Activated T-helper 1 cell treated with anti-CD3 and anti-CD28 coated beads, Interleukin-12 subunit alpha, Interleukin-12 subunit beta, Interleukin-2, Interleukin-4 antibody, amounts not matched to agents 30 ng/mL and 10 ng/mL and 1 ng/mL, durations not matched to agents 14 hours and 24 hours and 36 hours (primary cell): ENCODE measurements at regions not wholly inside any gene's neighbourhood (a gene's known extent, or its start where the extent isn't known, plus 50 kb on each side); places are given as distances from the start of the nearest gene placed in this dataset.

Experiments
- DNase-seq: peaks from one replicate; pipeline ENCODE4 v3.0.0; 2021; ENCODE audit warnings: low spot score
- H3K27ac Mint-ChIP-seq: one replicate; pipeline ENCODE4 v1.8.0; 2021; ENCODE audit warnings: mild to moderate bottlenecking, mixed read lengths
- H3K27me3 Mint-ChIP-seq: one replicate; pipeline ENCODE4 v1.8.0; 2022; ENCODE audit warnings: mild to moderate bottlenecking, moderate library complexity, mixed read lengths; ENCODE audit not compliant: insufficient read depth
- H3K36me3 Mint-ChIP-seq: one replicate; pipeline ENCODE4 v1.8.0; 2021; ENCODE audit warnings: low read depth, mixed read lengths
- H3K4me1 Mint-ChIP-seq: one replicate; pipeline ENCODE4 v1.8.0; 2021; ENCODE audit warnings: low read depth, mixed read lengths
- H3K4me3 Mint-ChIP-seq: one replicate; pipeline ENCODE4 v1.8.0; 2021; ENCODE audit warnings: mild to moderate bottlenecking, moderate library complexity, mixed read lengths
- H3K9me3 Mint-ChIP-seq: one replicate; pipeline ENCODE4 v1.8.0; 2021; ENCODE audit warnings: mixed read lengths
- intact Hi-C: fragments of 100-400 bp; cut with micrococcal nuclease; formaldehyde crosslinking; loops from one replicate; pipeline ENCODE4 v1.15.1; 2024

DNA sequence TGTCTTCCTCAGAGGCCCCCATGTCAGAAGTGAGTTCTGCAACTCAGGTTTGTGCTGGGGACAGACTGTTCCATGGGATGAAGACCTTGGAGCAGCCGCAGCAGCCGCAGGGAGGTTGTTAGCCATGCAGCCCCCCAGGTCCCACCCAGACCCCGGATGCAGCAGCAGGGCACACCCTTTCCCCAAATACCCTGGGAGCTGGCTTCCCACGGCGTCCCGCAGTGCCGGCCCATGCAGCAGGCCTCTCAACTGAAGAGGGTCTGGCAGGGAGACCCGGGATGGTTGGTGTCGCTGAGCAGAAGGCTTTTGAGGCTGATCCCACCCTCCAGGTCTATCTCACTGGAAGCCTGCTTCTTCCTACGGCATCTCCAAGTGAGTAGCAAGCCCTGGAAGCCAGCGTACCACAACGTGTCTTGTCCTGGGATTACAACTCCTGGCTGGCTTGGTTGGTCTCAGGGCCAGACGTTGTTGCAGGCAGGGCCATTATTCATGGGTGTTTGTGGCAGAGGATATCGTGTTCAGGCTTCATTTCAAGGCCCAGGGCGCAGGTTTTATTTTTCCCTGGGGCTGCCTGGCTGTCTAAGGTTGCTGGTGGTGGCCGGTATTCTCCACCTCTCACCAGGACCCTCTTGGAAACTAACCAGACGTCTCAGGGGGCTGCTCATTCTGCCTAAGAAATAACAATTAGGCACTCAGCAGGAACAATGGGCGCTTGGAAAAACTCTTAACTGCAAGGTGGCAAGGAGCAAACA lies 223.2 kb downstream of the C16orf95 start:
- no peaks in the 10 kb centered on the region for H3K36me3 Mint-ChIP-seq
- intact Hi-C loops: no loop called here
- H3K9me3 Mint-ChIP-seq: no peaks in the 10 kb centered on the region
- H3K4me1 Mint-ChIP-seq: no peaks in the 10 kb centered on the region
- H3K27me3 Mint-ChIP-seq: no peaks in the 10 kb centered on the region
- DNase-seq: no peak
- no peak overlapping the region for H3K27ac Mint-ChIP-seq
- H3K4me3 Mint-ChIP-seq: no peak overlapping the region

GRCh38 chr16:87094556-87094865 lies 222.7 kb downstream of the C16orf95 start:
- intact Hi-C loops: no loop called here
- Mint-ChIP-seq H3K4me3 (no peak overlapping the region), H3K27me3 (no peaks in the 10 kb centered on the region), H3K27ac (no peak overlapping the region), H3K4me1 (no peaks in the 10 kb centered on the region), H3K9me3 (no peaks in the 10 kb centered on the region), H3K36me3 (no peaks in the 10 kb centered on the region)
- no peak for DNase-seq

DNA sequence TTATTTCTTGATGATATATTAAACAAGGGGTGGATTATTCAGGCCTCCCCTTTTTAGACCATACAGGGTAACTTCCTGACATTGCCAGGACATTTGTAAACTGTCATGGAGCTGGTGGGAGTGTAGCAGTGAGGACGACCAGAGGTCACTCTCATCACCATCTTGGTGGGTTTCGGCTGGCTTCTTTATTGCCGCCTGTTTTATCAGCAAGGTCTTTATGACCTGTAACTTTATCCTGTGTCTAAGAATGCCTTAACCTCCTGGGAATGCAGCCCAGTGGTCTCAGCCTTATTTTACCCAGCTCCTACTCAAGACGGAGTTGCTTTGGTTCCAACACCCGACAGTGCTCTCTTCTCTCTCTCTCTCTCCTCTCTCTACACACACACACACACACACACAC lies 221.9 kb downstream of the C16orf95 start:
- Mint-ChIP-seq H3K36me3 (no peaks in the 10 kb centered on the region), H3K27me3 (no peaks in the 10 kb centered on the region), H3K4me3 (no peak overlapping the region), H3K27ac (no peak overlapping the region), H3K9me3 (no peaks in the 10 kb centered on the region), H3K4me1 (no peaks in the 10 kb centered on the region)
- no peak for DNase-seq
- intact Hi-C loops: no loop called here

DNA sequence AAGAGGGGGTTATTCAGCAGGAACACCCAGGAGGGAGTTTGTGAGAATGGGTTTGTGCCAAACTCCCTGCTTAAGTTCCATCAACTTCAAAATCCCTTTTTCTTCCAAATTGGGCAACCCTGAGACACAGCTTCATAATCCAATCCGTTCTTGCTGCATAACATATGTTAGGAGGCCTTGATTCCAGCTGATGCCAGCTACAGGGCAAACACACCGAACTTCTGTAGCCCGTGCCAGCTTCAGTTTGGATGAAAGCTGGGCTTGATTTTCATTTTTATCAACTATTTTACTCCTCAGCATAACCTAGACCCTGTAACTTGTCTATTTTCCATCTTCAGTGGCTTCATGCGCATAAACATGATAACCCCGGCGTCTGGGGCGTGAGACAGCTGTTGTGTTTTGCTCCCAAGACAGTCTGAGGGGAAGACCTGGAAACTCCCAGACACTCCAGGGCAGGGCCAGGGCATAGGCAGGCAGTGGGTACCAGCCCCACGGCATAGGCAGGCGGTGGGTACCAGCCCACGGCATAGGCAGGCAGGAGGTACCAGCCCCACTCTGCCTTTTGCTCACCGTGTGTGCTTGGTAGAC lies 220.4 kb downstream of the C16orf95 start:
- no peak for DNase-seq
- Mint-ChIP-seq H3K36me3 (no peaks in the 10 kb centered on the region), H3K9me3 (no peaks in the 10 kb centered on the region), H3K27ac (no peak overlapping the region), H3K4me3 (no peak overlapping the region), H3K27me3 (no peaks in the 10 kb centered on the region), H3K4me1 (no peaks in the 10 kb centered on the region)
- intact Hi-C loops: no loop called here

DNA sequence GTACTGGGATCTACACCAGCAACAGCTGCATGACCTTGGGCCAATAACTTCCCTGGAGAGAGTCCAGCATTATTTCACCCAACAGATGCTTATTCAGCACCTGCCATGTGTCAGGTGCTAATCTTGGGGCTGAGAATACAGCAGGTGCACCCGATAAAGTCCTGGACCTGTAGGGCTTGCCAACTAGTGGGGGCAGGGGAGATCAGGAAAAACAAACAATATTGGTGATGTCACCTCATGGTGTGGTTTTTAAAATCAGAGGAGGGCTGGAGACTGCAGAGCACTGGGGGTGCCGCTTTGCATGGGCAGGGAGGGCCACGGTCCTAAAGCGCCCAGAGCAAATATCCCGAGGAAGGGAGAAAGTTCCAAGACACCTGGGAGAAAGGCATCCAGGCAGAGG lies 218.8 kb downstream of the C16orf95 start:
- H3K27me3 Mint-ChIP-seq: peaks cover 2% of the 10 kb centered on the region
- H3K27ac Mint-ChIP-seq: no peak overlapping the region
- no peaks in the 10 kb centered on the region for H3K36me3 Mint-ChIP-seq
- intact Hi-C loops: no loop called here
- no peaks in the 10 kb centered on the region for H3K9me3 Mint-ChIP-seq
- no peaks in the 10 kb centered on the region for H3K4me1 Mint-ChIP-seq
- H3K4me3 Mint-ChIP-seq: no peak overlapping the region
- no peak for DNase-seq

GRCh38 chr16:87098976-87099720 lies 218.0 kb downstream of the C16orf95 start:
- Mint-ChIP-seq H3K36me3 (no peaks in the 10 kb centered on the region), H3K27ac (no peak overlapping the region), H3K4me1 (no peaks in the 10 kb centered on the region), H3K9me3 (no peaks in the 10 kb centered on the region), H3K4me3 (no peak overlapping the region), H3K27me3 (peaks cover 2% of the 10 kb centered on the region)
- intact Hi-C loops: no loop called here
- no peak for DNase-seq

GRCh38 chr16:87100306-87101058 lies 216.7 kb downstream of the C16orf95 start:
- Mint-ChIP-seq H3K27ac (no peak overlapping the region), H3K27me3 (peaks cover 2% of the 10 kb centered on the region), H3K36me3 (no peaks in the 10 kb centered on the region), H3K9me3 (no peaks in the 10 kb centered on the region), H3K4me1 (no peaks in the 10 kb centered on the region), H3K4me3 (no peak overlapping the region)
- DNase-seq: no peak
- intact Hi-C loops: no loop called here

GRCh38 chr16:87101903-87102302 lies 215.3 kb downstream of the C16orf95 start:
- intact Hi-C loops: no loop called here
- Mint-ChIP-seq H3K4me1 (no peaks in the 10 kb centered on the region), H3K9me3 (no peaks in the 10 kb centered on the region), H3K27ac (no peak overlapping the region), H3K4me3 (no peak overlapping the region), H3K36me3 (no peaks in the 10 kb centered on the region), H3K27me3 (peaks cover 2% of the 10 kb centered on the region)
- no peak for DNase-seq

DNA sequence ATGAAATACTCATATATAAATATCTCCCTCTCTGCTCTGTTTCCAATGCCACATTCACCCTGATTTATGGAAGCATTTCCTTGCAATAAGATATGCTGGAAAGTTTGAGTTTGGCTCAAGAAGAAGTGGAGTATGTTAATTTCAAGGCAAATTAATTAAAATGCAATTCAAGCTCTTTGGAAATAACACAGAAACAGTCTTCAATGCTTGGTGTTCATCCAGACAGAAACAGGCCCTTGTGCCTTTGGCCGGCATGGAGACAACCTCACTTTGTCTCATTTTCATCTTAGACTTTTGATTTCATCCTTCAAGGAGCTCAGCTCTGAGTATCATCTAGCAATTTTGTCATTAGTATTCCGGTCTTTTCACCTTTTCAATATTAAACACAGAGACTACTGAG lies 210.0 kb downstream of the C16orf95 start:
- intact Hi-C loops: no loop called here
- H3K36me3 Mint-ChIP-seq: no peaks in the 10 kb centered on the region
- H3K4me1 Mint-ChIP-seq: no peaks in the 10 kb centered on the region
- DNase-seq: no peak
- H3K9me3 Mint-ChIP-seq: no peaks in the 10 kb centered on the region
- no peak overlapping the region for H3K4me3 Mint-ChIP-seq
- no peak overlapping the region for H3K27ac Mint-ChIP-seq
- H3K27me3 Mint-ChIP-seq: no peaks in the 10 kb centered on the region

DNA sequence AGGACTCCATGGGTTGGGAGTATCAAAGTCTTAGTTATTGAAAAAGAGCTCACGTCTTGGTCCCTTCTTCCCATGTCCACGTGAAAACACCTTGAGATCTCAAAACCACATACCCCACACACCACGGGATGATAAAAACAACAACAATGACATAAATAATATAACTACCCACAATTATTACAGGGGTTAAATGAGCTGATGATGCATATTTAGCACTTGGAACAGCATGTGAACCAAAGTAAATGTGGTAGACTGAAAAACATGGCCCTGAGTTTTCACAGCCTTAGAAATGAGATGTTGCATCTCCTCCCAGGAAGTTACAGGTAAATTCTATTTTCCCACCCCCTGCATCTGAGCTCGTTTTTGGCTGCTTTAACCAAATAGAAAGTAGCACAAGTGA lies 208.9 kb downstream of the C16orf95 start:
- Mint-ChIP-seq H3K27ac (no peak overlapping the region), H3K27me3 (no peaks in the 10 kb centered on the region), H3K4me1 (no peaks in the 10 kb centered on the region), H3K4me3 (no peak overlapping the region), H3K9me3 (no peaks in the 10 kb centered on the region), H3K36me3 (no peaks in the 10 kb centered on the region)
- no peak for DNase-seq
- intact Hi-C loops: no loop called here

GRCh38 chr16:87108941-87109340 lies 208.3 kb downstream of the C16orf95 start:
- Mint-ChIP-seq H3K27me3 (no peaks in the 10 kb centered on the region), H3K36me3 (no peaks in the 10 kb centered on the region), H3K27ac (no peak overlapping the region), H3K9me3 (no peaks in the 10 kb centered on the region), H3K4me3 (no peak overlapping the region), H3K4me1 (no peaks in the 10 kb centered on the region)
- DNase-seq: no peak
- intact Hi-C loops: no loop called here

GRCh38 chr16:87114832-87115231 lies 202.4 kb downstream of the C16orf95 start:
- Mint-ChIP-seq H3K4me1 (no peaks in the 10 kb centered on the region), H3K36me3 (no peaks in the 10 kb centered on the region), H3K27ac (no peak overlapping the region), H3K4me3 (no peak overlapping the region), H3K9me3 (no peaks in the 10 kb centered on the region), H3K27me3 (peaks cover 10% of the 10 kb centered on the region)
- intact Hi-C loops: no loop called here
- no peak for DNase-seq

GRCh38 chr16:87115646-87116045 lies 201.5 kb downstream of the C16orf95 start:
- peaks cover 10% of the 10 kb centered on the region for H3K27me3 Mint-ChIP-seq
- no peak overlapping the region for H3K4me3 Mint-ChIP-seq
- H3K9me3 Mint-ChIP-seq: no peaks in the 10 kb centered on the region
- no peaks in the 10 kb centered on the region for H3K4me1 Mint-ChIP-seq
- DNase-seq: no peak
- H3K27ac Mint-ChIP-seq: no peak overlapping the region
- no peaks in the 10 kb centered on the region for H3K36me3 Mint-ChIP-seq
- intact Hi-C loops: no loop called here
